Fibroblast of mammary gland (primary cell): ENCODE measurements at regions not wholly inside any gene's neighbourhood (a gene's known extent, or its start where the extent isn't known, plus 50 kb on each side); places are given as distances from the start of the nearest gene placed in this dataset.

Experiments
- DNase-seq: peaks from one replicate; pipeline ENCODE4 v3.0.0-alpha.2; 2010; ENCODE audit warnings: low read depth
- H3K4me3 ChIP-seq: 2 replicates; pipeline ENCODE4 v1.5.1; 2011; ENCODE audit warnings: low read depth, mild to moderate bottlenecking, low read length, moderate library complexity; ENCODE audit not compliant: control insufficient read depth
- TF ChIP-seq, protein P1 (sequence below): conservative IDR thresholded peaks from 2 replicates; pipeline ENCODE4 v1.5.1; 2011; ENCODE audit warnings: low read depth, low read length, inconsistent platforms; ENCODE audit not compliant: control insufficient read depth, insufficient read depth

DNA sequence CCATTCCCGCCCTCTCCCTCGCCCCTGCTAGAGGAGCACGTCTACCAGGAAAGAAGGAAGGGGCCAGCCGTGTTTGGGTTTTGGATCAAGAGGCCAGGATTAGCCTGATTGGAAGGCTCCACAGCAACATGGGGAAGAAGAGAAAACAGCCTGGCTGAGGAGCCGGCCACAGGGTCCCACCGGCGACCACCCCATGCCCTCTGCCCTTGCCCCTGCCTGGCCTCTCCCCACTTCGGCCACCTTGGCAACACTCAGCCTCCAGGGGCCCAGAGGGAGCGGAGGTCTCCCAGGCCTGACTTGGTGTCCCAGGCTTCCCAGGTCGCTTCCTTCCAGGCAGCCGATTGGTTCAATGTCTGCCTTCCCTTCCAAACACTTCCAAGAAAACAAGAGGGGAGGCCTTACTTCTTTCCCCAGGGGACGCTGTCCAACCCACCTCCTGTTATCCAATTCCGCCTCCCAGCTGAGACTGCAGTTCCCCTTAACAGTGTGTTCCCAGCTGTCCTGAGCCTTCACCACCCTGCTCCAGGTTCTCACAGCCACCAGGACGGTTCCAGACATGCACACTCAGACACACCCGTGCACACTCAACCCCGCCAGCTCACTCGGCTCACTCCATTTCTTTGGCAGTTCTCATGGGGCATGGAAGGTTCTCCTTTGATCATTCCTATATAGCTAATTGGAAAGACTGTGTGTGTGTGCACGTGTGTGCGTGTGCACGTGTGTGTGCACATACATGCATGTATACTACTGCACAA, 65.4 kb downstream of the RBFOX3 start:
- no peak for DNase-seq
- TF ChIP-seq, protein P1, sequence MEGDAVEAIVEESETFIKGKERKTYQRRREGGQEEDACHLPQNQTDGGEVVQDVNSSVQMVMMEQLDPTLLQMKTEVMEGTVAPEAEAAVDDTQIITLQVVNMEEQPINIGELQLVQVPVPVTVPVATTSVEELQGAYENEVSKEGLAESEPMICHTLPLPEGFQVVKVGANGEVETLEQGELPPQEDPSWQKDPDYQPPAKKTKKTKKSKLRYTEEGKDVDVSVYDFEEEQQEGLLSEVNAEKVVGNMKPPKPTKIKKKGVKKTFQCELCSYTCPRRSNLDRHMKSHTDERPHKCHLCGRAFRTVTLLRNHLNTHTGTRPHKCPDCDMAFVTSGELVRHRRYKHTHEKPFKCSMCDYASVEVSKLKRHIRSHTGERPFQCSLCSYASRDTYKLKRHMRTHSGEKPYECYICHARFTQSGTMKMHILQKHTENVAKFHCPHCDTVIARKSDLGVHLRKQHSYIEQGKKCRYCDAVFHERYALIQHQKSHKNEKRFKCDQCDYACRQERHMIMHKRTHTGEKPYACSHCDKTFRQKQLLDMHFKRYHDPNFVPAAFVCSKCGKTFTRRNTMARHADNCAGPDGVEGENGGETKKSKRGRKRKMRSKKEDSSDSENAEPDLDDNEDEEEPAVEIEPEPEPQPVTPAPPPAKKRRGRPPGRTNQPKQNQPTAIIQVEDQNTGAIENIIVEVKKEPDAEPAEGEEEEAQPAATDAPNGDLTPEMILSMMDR, result no peak
- no peak overlapping the region for H3K4me3 ChIP-seq

DNA sequence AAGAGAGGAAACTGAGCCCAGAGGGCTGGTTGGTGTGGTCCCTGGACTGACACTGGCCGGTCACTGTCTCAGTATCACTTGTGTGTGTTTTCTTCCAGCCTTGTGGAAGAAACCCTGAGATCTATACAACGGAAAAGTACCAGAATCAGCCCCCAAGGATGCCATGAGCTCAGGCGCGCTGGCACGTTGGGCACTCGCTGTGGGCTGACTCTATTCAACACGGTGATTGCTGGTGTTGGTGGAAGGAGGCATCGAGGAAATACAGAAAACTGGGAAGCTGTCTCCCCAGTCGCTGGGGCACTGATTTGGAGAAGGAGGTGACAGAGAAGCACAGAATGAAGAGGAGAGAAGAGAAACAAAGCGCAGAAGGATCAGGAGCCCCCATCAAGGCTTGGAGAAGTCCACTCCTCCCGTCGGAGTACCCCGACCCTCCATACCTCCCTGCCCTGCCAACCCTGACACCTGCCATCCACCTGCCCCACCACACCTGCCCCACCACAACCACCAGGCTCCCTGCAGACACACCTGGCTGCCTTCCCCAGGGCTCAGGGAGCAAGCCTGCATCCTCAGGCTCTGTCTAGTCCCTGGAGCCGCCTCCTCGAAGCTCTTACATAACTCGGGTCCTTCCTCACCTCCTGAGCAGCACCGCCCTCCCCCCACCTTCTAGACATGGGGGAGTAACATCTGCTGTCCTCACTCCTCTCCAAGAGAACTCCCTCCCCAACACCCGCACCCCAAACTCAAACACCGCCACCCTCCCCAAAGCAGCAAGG, 66.5 kb downstream of the RBFOX3 start:
- H3K4me3 ChIP-seq, result no peak overlapping the region
- TF ChIP-seq, protein P1, result no peak
- no peak for DNase-seq

DNA sequence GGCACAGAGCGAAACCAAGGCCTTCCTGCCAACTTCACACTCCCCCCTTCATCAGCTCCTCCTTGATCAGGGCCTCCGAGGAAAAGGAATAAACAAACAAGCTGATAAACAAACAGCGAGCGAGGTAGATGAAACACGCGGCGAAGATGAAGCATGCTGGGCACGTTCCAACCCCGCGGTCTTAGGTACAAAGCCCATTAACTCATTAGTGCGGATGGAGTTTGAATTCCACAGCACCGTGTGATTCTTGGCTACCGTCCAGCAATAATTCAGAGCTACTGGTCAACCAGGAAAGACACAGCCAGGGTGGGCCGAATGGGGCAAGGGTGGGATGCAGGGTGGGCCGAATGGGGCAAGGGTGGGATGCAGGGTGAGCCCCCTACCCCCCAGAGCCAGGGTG, 67.3 kb downstream of the RBFOX3 start:
- H3K4me3 ChIP-seq, result no peak overlapping the region
- no peak for DNase-seq
- TF ChIP-seq, protein P1, result no peak

DNA sequence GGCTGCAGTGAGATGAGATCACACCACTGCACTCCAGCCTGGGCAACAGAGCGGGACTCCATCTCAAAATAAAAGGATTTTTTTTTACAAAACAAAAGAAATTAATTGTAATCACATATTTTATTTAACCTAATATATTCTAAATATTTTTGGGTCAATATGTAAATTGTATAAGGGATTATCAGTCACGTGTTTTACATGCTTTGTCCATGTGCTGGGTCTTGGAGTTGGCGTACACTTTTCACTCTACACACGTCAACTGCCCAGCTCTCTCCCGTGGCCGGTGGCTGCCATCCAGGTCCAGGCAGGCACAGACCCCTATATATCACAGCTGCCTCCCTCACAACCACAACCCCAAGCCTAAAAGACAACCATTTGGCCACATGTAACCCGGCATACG, 68.1 kb downstream of the RBFOX3 start:
- TF ChIP-seq, protein P1, result no peak
- no peak overlapping the region for H3K4me3 ChIP-seq
- DNase-seq, result no peak

DNA sequence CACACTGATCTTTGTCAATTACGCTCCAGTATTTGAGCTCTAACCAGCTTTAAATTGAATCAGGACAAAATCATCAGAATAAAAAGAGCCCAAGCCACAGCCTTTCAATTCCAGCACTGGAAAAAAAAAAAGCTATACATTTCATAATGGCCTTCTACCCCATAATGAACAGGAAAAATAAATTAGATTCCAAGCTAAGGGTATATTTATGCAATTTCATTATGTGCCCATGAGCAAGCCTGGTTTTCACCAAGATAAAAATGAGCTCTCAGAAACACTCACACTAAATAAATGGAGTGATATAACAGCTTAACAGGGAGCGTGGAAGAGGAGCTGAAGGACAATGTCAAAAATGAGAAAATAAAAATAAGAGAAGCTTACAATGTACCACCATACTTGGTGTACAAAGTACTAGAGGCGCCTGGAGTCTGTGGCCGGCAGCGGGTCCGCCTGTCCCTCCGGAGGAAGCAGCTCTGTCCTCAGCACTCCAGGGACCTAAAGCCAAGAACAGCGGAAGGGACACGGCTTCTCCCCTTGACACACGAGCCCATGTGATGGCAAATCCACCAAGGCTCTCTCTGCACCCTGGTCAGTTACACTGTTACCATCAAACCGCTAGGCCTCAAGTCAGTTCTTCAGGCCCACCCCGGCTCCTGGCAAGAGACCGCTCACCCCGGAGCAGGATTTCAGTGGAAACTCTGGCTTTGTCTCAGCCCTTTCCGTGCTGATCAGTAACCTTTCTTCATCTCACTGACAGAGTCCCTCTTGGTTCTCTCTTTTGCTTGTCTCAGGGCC, 69.6 kb downstream of the RBFOX3 start:
- no peak overlapping the region for H3K4me3 ChIP-seq
- TF ChIP-seq, protein P1, result no peak
- DNase-seq, result no peak

DNA sequence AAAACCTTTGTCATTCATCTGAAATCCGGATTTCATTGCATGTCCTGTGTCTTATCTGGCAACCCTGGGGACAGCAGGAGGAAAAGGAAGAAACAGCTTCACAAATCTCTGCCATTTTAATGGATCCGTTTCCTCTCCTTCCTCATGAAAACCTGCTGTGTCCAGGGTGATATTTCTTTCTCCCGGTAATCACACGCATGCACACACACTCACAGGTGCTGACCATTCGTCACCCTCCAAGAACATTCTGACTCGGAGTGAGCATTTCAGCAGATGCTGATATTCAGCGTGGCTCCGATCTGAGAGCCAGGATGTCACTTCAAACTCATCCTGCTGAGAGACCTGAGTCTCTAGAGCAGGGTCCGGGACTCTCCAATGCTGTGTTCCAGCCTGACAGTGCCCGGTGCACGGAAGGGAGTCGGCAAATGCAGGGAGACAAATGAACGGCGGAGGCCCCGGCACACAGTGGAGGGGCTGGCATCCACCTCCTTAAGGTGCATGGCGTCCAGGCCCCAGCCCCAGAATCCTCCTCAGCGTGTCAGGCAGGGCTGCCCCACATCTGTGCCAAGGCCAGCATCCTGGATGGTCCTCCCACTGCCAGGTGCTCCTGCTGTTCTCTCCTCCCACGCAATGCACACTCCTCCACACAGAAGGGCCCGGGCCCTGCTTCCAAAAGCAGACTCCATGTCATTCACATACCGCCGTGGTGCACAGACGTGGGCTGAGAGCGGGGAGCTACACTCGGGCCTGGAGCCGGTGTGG, 70.7 kb downstream of the RBFOX3 start:
- H3K4me3 ChIP-seq, result no peak overlapping the region
- TF ChIP-seq, protein P1, result no peak
- no peak for DNase-seq
